RPMI8226 (cell line): ENCODE measurements at regions not wholly inside any gene's neighbourhood (a gene's known extent, or its start where the extent isn't known, plus 50 kb on each side); places are given as distances from the start of the nearest gene placed in this dataset.
"Not testable (repeated sequence)": the region's sequence is repeated elsewhere in the genome, so short reads cannot be mapped to it uniquely, and the experiment has no call there.

Source experiments
- DNase-seq: peaks from one replicate; pipeline ENCODE4 v3.0.0-alpha.2; 2015

DNA sequence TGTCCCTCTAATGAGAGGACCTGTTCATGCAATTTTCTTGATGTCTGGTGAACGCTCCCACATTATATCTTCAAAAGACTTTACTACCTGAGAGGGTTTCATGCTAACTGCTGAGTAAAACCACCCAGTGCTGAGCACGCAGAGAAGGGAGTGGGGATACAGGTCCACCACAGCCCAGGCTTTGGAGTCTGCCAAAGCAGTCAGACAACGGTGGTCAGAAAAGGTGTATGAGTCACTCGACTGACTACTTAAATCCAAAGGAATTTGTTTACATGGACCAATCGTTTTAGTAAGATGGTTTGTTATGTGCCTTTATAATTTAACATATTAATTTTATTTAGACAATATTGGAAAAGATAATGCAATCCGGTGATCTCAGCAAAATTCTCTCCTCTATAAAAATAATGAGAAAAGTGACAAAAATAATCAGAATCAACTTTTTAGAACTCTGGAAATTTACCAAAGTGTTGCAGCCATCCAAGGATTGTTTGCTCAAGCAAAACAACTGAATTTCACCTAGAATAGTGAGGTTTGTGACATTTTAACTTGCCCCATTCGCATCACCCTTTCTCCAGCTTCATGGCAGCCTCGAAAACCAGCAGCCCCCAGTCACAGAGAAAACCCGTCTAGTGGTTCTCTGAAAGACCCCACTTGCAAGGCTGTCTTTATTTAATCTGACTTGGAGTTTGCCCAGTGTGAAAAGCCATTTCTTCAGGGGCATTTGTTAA, 52.1 kb upstream of the PLGLB2 start:
- DNase-seq, result not testable (repeated sequence)
